ENCODE measurements at regions not wholly inside any gene's neighbourhood (a gene's known extent, or its start where the extent isn't known, plus 50 kb on each side); places are given as distances from the start of the nearest gene placed in this dataset.

GRCh38 chr6:44044154-44044539 is 83.1 kb downstream of the MRPL14 start:
- TF ChIP-seq CTCF (IDR thresholded peaks at IDR 0.05) (no peak), POLR2A (IDR thresholded peaks at IDR 0.05) (no peak)

Measured in esophagus squamous epithelium (tissue), 4 donors.